ENCODE measurements at regions not wholly inside any gene's neighbourhood (a gene's known extent, or its start where the extent isn't known, plus 50 kb on each side); places are given as distances from the start of the nearest gene placed in this dataset.

DNA sequence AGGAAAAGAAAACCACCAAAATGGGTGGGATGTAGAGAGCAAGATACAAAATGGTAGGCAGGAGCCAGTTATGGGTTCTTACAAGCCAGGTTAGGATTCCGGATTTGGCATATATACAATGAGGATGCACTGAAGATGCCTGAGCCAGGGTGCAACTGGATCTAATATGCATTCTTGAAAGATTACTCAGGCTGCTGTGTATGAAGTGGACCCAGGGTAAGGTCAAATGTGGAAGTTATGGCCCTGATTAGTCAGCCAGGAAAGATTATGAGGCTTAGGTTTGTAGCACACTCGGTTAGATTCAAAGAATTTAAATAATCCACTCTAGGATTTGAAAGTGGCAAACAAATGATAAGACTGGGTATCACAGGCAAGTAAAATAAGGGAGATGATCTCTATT, 1750.7 kb upstream of the FLRT2 start:
- no peak for DNase-seq

DNA sequence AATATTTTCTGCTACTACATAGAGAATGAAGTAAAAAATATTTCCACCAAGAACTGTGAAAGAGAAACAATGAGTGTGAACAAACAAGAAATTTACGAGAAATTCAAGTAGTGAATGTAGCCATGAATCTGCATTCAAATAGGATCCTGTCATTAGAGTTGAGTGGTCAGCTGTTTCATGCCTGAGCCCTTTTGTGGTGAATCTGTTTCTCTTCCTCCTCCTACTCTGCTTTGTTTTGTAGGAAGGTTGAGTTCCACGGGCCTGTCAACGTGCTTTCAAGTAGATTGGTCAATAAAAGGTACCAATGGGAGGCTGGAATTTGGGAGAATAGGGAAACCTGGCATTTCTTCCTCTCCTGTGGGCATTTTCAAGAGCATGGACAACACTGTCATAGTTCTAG, 1749.6 kb upstream of the FLRT2 start:
- DNase-seq: no peak

DNA sequence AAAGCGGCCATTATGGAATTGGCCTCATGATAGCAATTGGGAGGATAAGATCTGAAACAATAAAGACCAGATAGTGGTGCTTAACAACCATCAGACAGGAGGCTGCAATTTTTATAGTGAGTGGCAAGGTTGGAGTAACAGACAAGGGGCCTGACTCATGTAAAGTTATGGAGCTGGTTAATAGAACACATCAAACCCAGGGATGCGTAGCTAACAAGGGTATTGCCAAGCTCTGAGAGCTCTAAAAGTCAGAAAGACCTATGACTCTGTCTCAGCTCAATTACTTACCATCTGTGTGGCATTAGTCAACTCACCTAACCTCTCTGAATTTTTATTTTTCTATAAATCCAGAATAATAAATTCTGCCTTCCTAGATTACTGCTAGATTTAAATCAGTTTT, 1731.5 kb upstream of the FLRT2 start:
- DNase-seq: no peak

- DNase-seq: no peak
Measured at GRCh38 chr14:83799233-83799632, 1730.7 kb upstream of the FLRT2 start.

- no peak for DNase-seq
Measured at GRCh38 chr14:83814896-83815295, 1715.0 kb upstream of the FLRT2 start.

DNA sequence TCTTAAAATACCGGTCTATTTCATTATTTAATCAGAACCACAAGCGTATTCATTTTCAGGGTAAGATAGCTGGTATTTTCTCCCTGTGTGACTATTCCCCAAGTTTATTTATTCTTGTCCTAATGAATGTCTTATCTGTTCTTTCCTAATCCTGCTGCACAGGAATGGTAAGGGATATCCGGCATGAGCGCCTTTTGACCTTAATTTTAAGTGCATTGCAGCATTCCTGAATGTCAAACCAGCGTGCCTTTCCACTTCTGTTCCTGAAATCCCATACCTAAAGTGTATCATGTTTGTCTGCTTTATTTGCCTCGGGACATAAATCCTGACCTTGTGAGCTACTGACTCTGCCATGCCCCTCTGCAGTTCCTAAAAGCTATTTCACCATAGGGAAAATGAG, 1713.2 kb upstream of the FLRT2 start:
- no peak for DNase-seq

DNA sequence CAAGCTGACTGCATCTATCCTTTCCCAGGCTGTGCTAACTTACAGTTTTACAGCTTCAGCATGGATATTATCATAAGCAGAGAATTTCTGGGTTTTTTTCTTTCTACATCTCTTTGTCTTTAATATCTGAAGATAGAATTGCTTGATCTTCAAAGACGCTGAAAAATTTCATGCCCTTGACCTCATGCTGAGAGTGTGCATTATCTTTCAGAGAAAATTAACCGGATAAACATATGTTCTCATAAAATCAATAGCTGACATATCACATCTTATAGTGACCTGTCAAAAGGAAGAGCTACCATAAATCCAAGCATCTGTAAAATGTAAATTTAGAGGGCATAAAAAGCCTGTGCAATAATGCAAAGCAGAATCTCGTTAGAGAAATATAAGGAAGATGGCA, 1704.1 kb upstream of the FLRT2 start:
- DNase-seq: no peak

DNA sequence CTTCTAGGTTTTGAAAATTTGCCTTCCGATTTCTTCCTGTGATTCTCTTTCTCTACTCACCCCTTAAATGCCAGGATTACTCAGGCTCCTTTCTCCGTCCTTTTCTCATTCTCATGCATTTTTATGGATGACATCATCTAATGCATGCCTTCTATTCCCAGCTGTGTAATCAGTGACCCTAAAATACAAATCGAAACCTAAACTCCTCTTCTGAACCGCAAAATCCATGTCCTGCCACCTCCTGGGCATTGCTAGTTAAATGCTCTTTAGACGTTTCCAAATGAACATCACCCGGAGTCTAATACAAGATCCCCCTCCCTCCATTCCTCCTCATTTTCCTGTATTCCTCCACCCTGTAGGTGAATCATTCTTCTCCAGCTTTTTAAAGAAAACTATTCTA, 1703.1 kb upstream of the FLRT2 start:
- DNase-seq: no peak

GRCh38 chr14:83827383-83827782, 1702.6 kb upstream of the FLRT2 start:
- DNase-seq: no peak

DNA sequence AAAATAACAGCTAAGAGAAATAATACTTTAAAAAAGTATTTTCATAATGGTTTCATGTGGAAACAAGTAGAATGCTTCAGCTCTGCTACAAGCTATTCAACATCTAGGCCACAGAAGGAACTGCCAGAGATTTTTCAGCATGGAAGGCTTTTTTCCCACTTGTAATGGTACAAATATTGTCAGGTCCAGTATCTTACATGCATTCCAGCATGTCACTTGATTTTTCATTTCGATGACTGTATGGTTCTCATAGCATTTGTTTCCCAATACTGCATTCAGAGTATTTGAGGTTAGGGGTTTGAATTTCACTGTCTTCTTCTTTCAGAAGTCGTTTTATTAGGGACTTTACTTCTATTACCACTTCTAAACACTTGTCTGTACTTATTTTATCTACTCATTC, 1701.5 kb upstream of the FLRT2 start:
- DNase-seq: no peak

DNA sequence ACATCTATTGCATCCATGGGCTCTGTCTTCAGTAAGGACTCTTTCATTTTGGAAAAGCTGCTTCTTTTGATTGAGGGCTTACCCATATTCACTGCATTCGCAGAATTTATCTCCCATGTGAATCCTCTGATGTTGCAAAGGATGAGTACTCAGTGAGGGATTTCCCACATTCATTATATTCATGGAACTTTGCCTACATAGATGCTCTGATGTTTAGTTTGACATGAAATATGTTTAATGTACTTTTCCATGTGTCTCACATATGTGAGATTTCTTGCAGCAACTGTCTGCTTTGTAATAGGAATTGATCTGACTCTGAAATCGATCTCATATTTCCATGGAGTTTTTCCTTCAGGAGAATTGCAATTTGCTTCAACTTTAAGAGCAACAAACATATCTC, 1699.6 kb upstream of the FLRT2 start:
- DNase-seq: no peak

GRCh38 chr14:83838226-83838625, 1691.7 kb upstream of the FLRT2 start:
- DNase-seq: no peak

DNA sequence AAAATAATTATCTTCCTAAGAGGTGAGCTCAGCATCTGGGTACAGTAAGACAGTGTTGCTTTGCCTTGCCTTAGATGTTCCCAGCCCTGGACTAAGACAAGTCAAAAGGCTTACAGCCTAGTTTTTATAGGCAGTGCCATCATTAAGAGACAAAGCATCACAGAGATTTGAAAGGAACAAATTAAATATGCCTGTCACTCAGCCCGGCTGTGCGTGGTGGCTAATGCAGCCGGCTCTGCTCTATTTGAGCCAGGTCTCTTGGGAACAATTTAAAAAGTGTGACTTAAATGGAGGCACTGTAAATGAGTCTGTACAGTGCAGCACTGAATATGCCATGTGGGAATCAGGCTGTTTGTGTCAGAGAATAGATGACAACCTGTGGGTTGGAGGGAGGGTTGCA, 1687.4 kb upstream of the FLRT2 start:
- no peak for DNase-seq

GRCh38 chr14:83847102-83847501, 1682.8 kb upstream of the FLRT2 start:
- no peak for DNase-seq

DNA sequence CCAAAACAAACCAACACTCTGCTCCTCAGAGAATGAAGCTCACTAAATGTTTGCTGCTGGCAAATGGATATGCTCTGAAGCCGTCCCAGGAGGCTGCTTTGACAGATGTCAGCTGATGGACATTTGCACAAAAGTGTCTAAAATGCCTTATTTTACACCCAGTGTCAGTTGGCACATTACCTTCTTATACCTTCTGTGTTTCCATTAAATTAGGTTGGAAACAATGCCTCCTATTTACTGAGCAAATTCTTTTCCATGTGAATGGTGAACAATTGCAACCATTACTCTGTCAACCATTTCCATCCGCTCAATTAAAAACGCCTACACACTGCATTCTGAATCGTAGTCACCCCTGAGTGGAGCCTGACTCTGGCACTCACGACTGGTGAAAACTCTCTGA, 1679.9 kb upstream of the FLRT2 start:
- no peak for DNase-seq

GRCh38 chr14:83856334-83856733, 1673.6 kb upstream of the FLRT2 start:
- DNase-seq: no peak

DNA sequence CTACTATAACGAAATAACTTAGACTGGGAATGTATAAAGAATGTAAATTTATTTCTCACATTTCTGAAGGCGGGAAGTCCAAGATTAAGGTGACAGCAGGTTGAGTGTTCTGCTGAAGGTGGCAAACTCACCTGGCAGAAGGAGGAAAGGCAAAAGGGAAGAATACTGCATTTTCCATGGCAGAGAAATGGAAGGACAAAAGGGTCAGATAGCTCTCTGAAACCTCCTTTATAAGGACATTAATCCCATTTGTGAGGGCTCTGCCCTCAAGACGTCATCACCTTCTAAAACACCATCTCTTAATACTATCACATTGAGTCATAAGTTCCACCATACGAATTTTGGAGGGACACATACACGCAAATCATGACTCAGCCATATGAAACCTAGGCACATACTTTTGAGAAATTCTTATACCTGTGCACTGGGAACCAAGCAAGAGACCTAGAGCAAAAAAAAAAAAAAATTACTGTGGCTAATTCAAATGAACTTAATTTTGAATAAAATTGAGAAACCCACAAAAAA, 1669.3 kb upstream of the FLRT2 start:
- no peak for DNase-seq

DNA sequence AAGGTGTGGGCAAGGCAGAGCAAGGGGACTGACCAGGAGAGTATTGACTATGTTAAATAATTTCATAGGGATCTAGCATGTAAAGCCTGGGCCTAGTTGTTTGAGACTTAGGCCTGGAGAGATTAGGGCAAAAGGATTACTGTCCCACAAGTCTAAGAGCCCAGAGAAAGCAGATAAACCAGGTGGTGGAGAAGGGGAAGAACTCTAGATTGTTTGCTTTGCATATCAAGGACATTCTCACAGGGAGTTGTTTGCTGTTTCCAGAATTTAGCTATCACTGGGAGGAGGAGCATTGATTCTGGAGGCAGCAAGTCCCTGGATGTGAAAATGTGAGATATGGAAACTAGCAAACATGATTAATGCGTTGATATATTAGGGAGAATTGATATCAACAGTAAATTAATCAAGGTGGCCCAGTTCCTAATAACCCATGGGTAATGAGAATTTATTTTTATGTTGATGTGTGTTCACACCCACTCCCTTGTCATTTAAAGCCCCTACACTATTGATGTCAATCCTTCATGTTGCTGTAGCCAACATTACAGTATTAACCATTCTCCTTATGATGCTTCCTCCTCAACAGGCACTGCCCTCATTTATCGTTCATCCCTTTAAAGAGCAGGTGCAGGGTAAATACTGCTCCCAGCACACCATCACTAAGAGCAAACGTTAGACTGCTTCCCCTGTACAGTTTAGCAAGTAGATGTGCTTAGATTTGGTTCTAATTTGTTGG, 1666.7 kb upstream of the FLRT2 start:
- DNase-seq: no peak

DNA sequence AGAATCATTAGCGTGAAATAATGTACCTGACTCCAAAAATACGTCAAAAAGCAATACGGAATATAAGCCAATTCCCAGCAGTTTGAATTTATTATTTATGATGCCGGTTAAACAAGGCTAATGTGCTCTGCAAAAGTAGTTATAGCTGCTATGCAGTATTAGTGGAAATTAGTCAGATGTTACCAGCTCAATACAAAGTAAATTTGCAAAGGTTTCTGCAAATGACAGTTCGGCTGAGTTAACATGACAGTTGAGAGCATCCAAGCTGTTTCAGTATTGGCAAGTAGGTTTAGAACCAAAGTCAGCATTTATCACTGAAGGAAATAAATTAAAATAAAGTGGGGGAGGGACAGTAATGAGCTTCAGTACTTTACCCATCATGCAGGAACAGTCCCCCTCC, 1665.8 kb upstream of the FLRT2 start:
- no peak for DNase-seq

- DNase-seq: no peak
Measured at GRCh38 chr14:83867566-83868225, 1662.2 kb upstream of the FLRT2 start.

DNA sequence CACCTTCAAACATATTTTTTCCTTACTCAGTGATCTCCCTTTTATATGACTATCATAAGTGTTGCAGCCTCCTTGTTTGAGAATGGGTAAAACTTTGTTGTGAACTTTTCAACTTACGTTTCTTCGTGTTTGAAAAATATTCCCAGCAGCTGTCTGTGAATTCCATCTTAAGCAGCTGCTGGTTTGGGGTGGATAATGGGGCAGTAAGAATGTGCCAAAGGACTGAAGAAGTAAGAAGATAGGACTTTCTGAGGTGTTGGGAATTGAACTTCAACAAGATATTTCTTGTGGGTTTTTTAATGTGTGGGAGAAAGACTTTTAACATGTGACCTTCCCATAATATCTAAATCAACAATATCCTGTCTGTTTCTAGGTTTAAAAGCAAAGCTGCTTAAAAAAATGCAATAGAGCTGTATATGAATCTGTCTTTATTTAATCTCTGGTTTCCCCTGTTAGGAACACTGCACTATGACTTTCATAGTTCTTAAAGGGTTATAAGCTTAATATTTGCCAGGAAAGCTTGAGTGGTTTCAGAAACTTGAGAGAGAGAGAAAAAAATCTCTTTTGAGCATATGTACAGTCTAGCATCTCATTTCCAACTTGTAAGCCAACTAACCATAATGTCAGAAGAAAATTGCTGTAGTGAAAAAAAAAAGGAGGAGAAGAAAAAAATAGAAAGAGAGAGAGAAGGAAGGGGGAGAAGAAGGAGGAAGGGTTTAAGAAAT, 1659.2 kb upstream of the FLRT2 start:
- no peak for DNase-seq

DNA sequence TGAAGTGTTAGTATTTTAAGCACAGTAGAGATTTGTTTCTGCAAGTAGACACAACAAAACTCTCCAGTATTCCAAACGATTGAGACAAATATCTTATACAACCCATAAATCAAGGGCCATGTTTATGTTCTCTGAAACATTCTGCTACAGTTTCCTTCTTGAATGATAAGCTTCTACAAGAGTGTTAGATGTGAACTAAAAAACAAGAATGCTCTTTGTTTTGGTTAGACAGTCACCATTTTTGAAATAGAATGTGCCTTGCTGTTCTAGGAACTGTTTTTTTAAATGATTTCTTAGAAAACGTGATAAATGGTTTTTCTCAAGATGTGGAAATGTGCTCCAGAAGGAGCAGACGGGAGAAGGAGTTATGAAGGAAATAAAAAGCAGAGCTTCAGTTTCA, 1656.3 kb upstream of the FLRT2 start:
- no peak for DNase-seq

DNA sequence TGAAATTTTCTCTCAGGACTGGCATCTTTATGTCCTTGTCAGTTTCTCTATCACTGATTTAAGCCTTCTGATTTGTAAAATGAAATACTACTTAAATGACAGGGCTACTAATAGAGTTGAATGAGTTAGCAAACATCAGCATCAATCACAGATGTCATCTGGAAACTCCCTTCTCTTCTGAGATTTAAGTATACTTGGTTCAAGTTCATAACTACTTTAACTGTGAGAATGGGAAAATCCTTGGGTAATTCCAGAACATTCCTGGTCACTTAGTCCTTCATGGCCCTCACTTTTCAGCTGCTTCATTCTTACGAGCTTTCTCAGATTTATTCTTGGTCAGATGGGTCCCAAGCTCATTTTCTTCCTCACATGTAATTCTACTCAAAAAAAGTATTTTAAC, 1655.3 kb upstream of the FLRT2 start:
- DNase-seq: no peak

DNA sequence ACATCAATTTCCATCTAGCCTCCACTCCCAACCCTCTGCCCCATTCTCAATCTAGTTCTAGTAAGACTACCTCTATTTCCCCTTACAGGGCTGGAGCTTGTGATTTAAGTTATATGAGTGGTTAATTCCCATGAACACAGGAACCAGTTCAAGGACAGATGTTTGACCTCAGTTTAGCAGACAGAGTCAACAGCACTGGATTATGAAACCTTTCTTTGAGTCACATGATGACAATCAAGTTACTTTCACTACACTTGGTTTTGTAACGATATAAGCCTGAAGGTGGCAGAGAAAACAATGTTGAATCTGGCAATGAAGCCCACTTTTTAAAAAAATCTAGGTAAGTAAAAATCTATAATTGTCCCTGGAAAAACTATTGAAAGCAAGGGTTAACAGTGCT, 1646.2 kb upstream of the FLRT2 start:
- no peak for DNase-seq

Measured in activated CD4-positive, alpha-beta T cell treated with anti-CD3 and anti-CD28 coated beads for 4 hours (primary cell).